Dermis blood vessel endothelial cell (primary cell): ENCODE measurements at regions not wholly inside any gene's neighbourhood (a gene's known extent, or its start where the extent isn't known, plus 50 kb on each side); places are given as distances from the start of the nearest gene placed in this dataset.
"Not testable (repeated sequence)": the region's sequence is repeated elsewhere in the genome, so short reads cannot be mapped to it uniquely, and the experiment has no call there.

Source experiments
- DNase-seq: peaks from one replicate; pipeline ENCODE4 v3.0.0; 2010

- DNase-seq, result not testable (repeated sequence)
Measured at GRCh38 chr13:50503212-50503611, 340.3 kb downstream of the DLEU7 start.

DNA sequence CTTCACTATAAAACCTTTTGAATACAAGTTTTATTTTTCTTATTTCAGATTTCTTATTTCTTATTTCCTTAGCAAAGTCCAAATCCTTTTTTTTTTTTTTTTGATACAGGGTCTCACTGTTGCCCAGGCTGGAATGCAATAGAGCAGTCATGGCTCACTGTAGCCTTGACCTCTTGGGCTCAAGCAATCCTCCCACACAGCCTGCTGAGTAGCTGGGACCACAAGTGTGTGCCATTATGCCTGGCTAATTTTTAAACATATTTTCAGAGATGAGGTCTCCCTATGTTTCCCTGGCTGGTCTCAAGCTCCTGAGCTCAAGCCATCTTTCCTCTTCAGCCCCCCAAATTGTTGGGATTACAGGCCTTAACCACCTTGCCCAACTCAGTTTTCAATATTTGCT lies 334.3 kb downstream of the DLEU7 start:
- no peak for DNase-seq

- DNase-seq, result no peak
Measured at GRCh38 chr13:50509771-50510441, 333.6 kb downstream of the DLEU7 start.

- DNase-seq, result peak; percentile 37
Measured at GRCh38 chr13:50510885-50511545, 332.5 kb downstream of the DLEU7 start.

DNA sequence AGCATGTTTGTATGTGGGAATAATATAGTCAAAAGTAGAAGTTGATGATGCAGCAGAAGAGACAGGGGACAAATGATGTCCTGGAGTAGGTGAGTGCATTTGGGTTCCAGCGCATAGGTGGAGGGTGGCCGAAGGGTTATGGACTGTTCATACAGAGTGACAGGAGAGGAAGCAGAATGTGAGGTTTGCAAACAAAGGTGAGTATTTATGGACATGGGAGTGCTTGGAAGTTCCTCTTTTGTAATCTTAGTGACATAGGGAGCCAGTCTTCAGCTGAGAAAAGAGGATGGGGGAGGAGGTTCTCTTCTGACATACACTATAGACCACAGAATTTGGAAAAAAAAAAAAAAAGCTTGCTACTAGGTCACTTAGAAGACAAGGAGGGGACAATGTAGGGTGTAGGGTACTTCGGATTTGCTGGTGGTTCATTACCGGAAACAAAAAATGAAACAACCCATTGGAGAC lies 331.6 kb downstream of the DLEU7 start:
- no peak for DNase-seq

- peak; percentile 52 for DNase-seq
Measured at GRCh38 chr13:50512474-50513299, 330.8 kb downstream of the DLEU7 start.

DNA sequence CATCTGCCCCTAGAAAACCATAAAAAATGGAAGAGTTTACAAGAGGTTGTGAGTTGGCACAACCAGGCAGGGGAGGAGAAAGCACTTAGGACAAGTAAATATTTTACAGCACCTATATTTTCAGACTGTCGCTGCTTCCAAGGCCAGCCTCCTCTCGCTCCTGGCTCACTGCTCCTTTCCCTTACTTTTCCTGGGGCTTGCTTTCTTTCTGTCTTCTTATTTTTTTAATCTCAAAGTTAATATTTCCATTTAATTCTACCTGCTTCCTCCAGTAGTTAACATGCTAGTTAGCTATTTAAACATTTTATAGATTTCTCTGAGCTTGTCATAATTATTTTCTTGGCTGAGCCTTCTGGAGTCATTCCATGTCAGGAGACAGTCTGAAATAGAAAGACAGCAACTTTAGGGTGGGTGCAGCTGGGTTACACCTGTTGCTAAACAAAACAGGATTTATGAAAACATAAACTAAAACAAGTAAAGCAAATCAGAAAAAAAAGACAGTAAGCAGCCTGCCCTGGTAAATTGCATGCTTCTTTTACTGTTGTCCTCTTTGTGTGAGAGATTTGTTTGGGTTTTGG lies 330.1 kb downstream of the DLEU7 start:
- DNase-seq, result no peak

DNA sequence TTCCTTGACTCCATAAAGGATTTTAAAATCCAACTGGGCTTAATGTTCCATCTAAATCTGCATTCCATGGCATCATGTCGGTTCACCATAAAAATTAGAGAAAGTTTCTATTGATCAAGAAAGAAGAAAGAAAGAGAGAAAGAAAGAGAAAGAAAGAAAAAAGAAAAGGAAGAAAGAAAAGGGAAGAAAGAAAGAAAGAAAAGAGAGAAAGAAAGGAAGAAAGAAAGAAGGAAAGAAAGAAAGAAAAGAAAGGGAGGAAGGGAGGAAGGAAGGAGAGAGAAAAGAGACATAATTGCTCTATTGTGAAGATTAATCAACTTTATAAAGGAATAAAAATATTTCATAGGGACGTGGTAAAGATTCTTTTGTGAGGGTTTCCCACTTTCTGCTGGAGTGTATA lies 329.2 kb downstream of the DLEU7 start:
- DNase-seq, result no peak

GRCh38 chr13:50518131-50518530 lies 325.4 kb downstream of the DLEU7 start:
- DNase-seq, result no peak

- DNase-seq, result no peak
Measured at GRCh38 chr13:50518781-50519201, 324.7 kb downstream of the DLEU7 start.

DNA sequence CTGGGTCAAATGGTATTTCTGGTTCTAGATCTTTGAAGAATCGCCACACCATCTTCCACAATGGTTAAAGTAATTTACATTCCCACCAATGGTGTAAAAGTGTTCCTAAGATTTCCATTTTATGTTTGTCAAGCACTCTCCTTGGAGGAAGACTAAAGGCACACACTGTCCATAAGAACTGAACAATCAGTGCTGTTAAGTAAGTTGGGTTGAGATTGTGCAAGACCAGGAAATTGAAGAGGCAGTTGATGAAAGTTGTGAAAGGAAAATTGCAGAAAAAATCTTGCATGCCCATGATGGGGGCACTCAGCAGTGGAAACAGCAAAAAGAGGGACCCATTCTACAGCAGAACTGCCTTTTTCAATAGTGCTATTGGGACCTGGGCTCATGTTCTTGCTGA lies 323.6 kb downstream of the DLEU7 start:
- no peak for DNase-seq

- DNase-seq, result no peak
Measured at GRCh38 chr13:50521006-50521830, 322.3 kb downstream of the DLEU7 start.

GRCh38 chr13:50521831-50522149 lies 321.7 kb downstream of the DLEU7 start:
- DNase-seq, result no peak

GRCh38 chr13:50522506-50522905 lies 321.0 kb downstream of the DLEU7 start:
- DNase-seq, result no peak

DNA sequence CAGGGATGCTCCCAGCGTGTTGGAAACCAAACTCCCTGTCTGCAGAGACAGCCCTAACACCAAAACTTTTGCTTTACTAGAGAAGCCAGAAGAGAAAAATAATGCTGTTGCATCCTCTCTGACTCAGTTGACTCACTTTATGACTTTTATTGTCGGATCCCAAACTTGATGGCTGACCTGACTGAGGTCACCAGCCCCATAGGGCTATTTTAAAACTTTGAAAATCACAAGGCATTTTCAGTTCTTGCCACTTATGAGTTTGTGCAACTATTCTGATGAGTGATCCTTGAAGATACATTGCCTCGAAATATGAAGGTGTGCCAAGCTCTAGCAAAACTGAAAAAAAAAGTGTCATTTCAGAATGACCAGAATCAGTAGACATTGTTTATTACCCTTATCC lies 320.2 kb downstream of the DLEU7 start:
- no peak for DNase-seq

DNA sequence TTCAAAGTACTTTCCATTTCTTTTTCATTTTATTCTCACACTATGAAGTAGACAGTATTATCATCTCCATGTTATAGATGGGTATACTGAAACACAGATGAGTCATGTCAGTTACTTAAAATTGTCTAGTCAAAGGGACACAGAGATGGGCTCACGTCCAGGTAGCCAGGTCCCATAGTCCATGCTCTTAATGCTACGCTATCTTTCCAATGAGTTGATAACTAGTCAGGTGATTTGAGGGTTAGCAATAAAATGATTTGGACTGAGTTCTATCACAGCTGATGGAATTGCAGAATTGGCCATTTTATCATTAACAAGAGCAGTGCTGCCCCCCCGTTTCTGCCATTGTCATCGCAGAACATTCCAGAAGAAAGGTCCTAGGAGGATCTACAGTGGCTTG lies 318.9 kb downstream of the DLEU7 start:
- no peak for DNase-seq

DNA sequence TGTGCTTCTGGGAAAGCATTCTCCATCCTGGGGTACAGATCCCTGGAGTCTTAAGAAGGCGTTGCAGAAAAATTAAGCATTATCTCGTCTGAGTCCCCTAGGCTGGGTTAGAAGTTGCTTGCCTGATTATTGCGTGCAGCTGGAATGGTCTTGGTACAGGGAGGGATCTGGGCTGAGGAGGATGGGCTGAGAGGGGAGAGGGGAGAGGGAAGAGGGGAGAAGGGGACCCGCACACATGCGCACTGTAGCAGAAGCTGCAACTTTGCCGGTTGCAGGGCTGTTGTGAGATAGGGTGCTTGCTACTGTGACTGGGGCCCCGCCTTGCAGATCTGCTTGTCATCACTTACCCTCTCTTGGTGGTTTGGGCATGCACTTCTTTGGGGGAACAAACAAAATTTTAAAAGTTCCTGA lies 316.8 kb downstream of the DLEU7 start:
- DNase-seq, result no peak

DNA sequence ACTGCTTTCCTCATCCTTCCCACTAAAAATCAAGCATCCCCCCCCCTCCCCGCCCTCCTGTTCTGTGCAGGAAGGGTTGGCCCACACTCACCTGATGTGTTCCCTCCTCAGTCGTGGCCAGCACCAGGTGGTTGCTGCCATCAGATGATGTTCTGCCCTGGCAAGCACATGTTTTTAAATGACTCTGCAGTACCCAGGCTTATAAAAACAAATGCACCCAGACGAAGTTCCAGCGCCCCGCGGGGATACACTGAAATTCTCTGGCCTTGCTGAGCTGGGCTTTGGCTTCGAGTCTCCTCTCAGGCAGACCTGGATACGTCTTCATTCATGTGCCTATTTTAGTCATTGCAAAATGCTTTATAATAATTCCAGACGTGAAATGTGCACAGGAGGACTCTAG lies 316.3 kb downstream of the DLEU7 start:
- DNase-seq, result no peak

GRCh38 chr13:50527612-50528509 lies 315.6 kb downstream of the DLEU7 start:
- DNase-seq, result no peak

- DNase-seq, result peak; percentile 89
Measured at GRCh38 chr13:50529154-50529882, 314.2 kb downstream of the DLEU7 start.
